Breast epithelium (tissue), 4 donors: ENCODE measurements at regions not wholly inside any gene's neighbourhood (a gene's known extent, or its start where the extent isn't known, plus 50 kb on each side); places are given as distances from the start of the nearest gene placed in this dataset.

Experiments
- DNase-seq, 2 donors: peaks; one replicate each; pipeline ENCODE4 v3.0.0-alpha.2; 2019; ENCODE audit warnings: low spot score in 2 of 2
- H3K27ac ChIP-seq, 2 donors: fragments of 200-600 bp; sonication (generic) in 1 of 2; one replicate each; pipeline ENCODE4 v1.5.1; 2016 to 2019; ENCODE audit warnings: mild to moderate bottlenecking in 1 of 2
- H3K27me3 ChIP-seq, 2 donors: fragments of 200-600 bp; sonication (generic) in 1 of 2; one replicate each; pipeline versions ENCODE4 v1.5.1 to v1.6.0; 2017 to 2019; ENCODE audit warnings: control low read depth in 1 of 2, mild to moderate bottlenecking in 1 of 2
- H3K36me3 ChIP-seq: fragments of 200-600 bp; one replicate; pipeline ENCODE4 v1.5.1; 2019
- H3K4me1 ChIP-seq, 2 donors: fragments of 200-600 bp; sonication (generic); one replicate each; pipeline ENCODE4 v1.5.1; 2016 to 2019; ENCODE audit warnings: control low read depth in 1 of 2
- H3K4me3 ChIP-seq, 3 donors: fragments of 200-600 bp; sonication (generic); 1 replicate in 2 of 3; 2 replicates in 1 of 3; pipeline ENCODE4 v1.5.1; 2016 to 2019; ENCODE audit warnings: mild to moderate bottlenecking in 3 of 3, moderate library complexity in 2 of 3
- H3K9me3 ChIP-seq, 2 donors: fragments of 200-600 bp; sonication (generic) in 1 of 2; one replicate each; pipeline ENCODE4 v1.5.1; 2016 to 2019; ENCODE audit warnings: control low read depth in 1 of 2
- CTCF ChIP-seq, 3 donors: fragments of 450-650 bp; IDR thresholded peaks; one replicate each; pipeline ENCODE4 v1.5.1; 2016 to 2017; ENCODE audit warnings: antibody characterized with exemption in 3 of 3, mild to moderate bottlenecking in 3 of 3, moderate library complexity in 3 of 3
- POLR2A ChIP-seq: fragments of 450-650 bp; IDR thresholded peaks from one replicate; pipeline ENCODE4 v1.6.1; 2016; ENCODE audit warnings: antibody characterized with exemption, mild to moderate bottlenecking, moderate library complexity
- POLR2AphosphoS5 ChIP-seq, 3 donors: sonication (generic); formaldehyde crosslinking; IDR thresholded peaks; one replicate each; pipeline ENCODE4 v1.6.1; 2017; ENCODE audit warnings: antibody characterized with exemption in 3 of 3
- intact Hi-C: fragments of 100-400 bp; cut with DNase I; formaldehyde crosslinking; loops from one replicate; pipeline ENCODE4 v1.15.1; 2023; ENCODE audit warnings: low total_unique reads

GRCh38 chr10:10417671-10418070, 600.0 kb upstream of the CELF2 start:
- Histone ChIP-seq H3K27ac (no peak overlapping the region), H3K27me3 (no peaks in the 10 kb centered on the region), H3K9me3 (no peaks in the 10 kb centered on the region), H3K36me3 (no peaks in the 10 kb centered on the region), H3K4me1 (no peaks in the 10 kb centered on the region), H3K4me3 (no peak overlapping the region)
- intact Hi-C loops = no loop called here
- TF ChIP-seq POLR2AphosphoS5 (IDR thresholded peaks at IDR 0.05) (no peak), CTCF (IDR thresholded peaks at IDR 0.05) (no peak), POLR2A (no peak)
- no peak for DNase-seq

GRCh38 chr10:10418387-10418786, 599.3 kb upstream of the CELF2 start:
- no peaks in the 10 kb centered on the region for H3K9me3 ChIP-seq
- intact Hi-C loops = no loop called here
- H3K4me3 ChIP-seq = no peak overlapping the region
- DNase-seq = no peak
- H3K4me1 ChIP-seq = no peaks in the 10 kb centered on the region
- TF ChIP-seq CTCF (IDR thresholded peaks at IDR 0.05) = no peak
- no peak for TF ChIP-seq POLR2A
- no peak for TF ChIP-seq POLR2AphosphoS5 (IDR thresholded peaks at IDR 0.05)
- H3K27ac ChIP-seq = no peak overlapping the region
- H3K27me3 ChIP-seq = no peaks in the 10 kb centered on the region
- H3K36me3 ChIP-seq = no peaks in the 10 kb centered on the region

GRCh38 chr10:10421071-10421470, 596.6 kb upstream of the CELF2 start:
- Histone ChIP-seq H3K4me3 (no peak overlapping the region), H3K27ac (no peak overlapping the region), H3K27me3 (no peaks in the 10 kb centered on the region), H3K4me1 (no peaks in the 10 kb centered on the region), H3K9me3 (no peaks in the 10 kb centered on the region), H3K36me3 (no peaks in the 10 kb centered on the region)
- DNase-seq = no peak
- intact Hi-C loops = no loop called here
- no peak for TF ChIP-seq POLR2AphosphoS5 (IDR thresholded peaks at IDR 0.05)
- TF ChIP-seq POLR2A = no peak
- TF ChIP-seq CTCF (IDR thresholded peaks at IDR 0.05) = no peak

- DNase-seq = no peak
- Histone ChIP-seq H3K4me1 (no peaks in the 10 kb centered on the region), H3K9me3 (no peaks in the 10 kb centered on the region), H3K27ac (no peak overlapping the region), H3K27me3 (no peaks in the 10 kb centered on the region), H3K4me3 (no peak overlapping the region), H3K36me3 (no peaks in the 10 kb centered on the region)
- intact Hi-C loops = no loop called here
- TF ChIP-seq POLR2A (no peak), CTCF (IDR thresholded peaks at IDR 0.05) (no peak), POLR2AphosphoS5 (IDR thresholded peaks at IDR 0.05) (no peak)
Measured at GRCh38 chr10:10431422-10432066, 586.1 kb upstream of the CELF2 start.

GRCh38 chr10:10432296-10433035, 585.2 kb upstream of the CELF2 start:
- Histone ChIP-seq H3K36me3 (no peaks in the 10 kb centered on the region), H3K27ac (no peak overlapping the region), H3K4me1 (no peaks in the 10 kb centered on the region), H3K4me3 (no peak overlapping the region), H3K27me3 (no peaks in the 10 kb centered on the region), H3K9me3 (no peaks in the 10 kb centered on the region)
- intact Hi-C loops = no loop called here
- DNase-seq = no peak
- no peak for TF ChIP-seq POLR2A
- no peak for TF ChIP-seq POLR2AphosphoS5 (IDR thresholded peaks at IDR 0.05)
- no peak for TF ChIP-seq CTCF (IDR thresholded peaks at IDR 0.05)
